ENCODE measurements at regions not wholly inside any gene's neighbourhood (a gene's known extent, or its start where the extent isn't known, plus 50 kb on each side); places are given as distances from the start of the nearest gene placed in this dataset.
"Not testable (repeated sequence)": the region's sequence is repeated elsewhere in the genome, so short reads cannot be mapped to it uniquely, and the experiment has no call there.

DNA sequence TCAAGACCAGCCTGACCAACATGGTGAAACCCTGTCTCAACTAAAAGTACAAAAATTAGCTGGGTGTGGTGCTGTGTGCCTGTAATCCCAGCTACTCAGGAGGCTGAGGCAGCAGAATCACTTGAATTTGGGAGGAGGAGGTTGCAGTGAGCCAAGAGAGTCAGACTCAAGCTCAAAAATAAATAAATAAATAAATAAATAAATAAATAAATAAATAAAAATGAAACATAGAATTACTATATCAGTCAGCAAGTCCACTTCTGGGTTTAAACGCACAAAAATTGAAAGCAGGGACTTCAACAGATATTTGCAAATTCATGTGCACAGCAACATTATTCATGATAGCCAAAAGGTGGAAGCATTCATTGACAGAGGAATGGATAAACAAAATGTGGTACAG lies 875.2 kb upstream of the ALG10B start:
- DNase-seq (ENCODE audit: low spot score); in situ Hi-C loops (cut with MboI; ENCODE audit: low pct_unique_long_range_greater_than_20kb, low sequenced_read_pairs, unreplicated experiment): not testable (repeated sequence)

DNA sequence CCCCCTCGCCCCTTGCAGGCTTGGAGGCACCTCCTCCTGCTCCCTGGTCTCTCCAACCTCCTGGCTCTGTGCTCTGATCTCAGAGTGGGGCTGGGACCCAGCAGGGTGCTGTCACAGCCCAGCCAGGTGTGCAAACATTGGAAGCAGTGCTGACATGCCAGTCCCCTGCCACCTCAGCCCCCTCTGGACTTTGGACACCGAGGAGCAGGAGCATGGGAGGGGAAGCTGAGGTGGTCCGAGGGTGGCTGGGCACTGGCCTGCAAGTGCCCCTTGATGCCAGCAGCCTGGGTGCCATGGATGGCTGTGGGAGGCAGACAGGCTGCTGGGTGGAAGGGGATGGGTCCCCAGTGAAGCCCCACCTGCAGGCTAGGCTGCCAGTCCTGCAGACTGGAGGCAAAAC lies 860.9 kb upstream of the ALG10B start:
- in situ Hi-C loops (cut with MboI; ENCODE audit: low pct_unique_long_range_greater_than_20kb, low sequenced_read_pairs, unreplicated experiment): not testable (repeated sequence)

GRCh38 chr12:37497939-37498338 lies 818.6 kb upstream of the ALG10B start:
- DNase-seq (ENCODE audit: low spot score); in situ Hi-C loops (cut with MboI; ENCODE audit: low pct_unique_long_range_greater_than_20kb, low sequenced_read_pairs, unreplicated experiment): not testable (repeated sequence)

More for the DNA sequence above, 860.9 kb upstream of the ALG10B start:
- not testable (repeated sequence) for DNase-seq (ENCODE audit: low spot score)

- in situ Hi-C loops (cut with MboI; ENCODE audit: low pct_unique_long_range_greater_than_20kb, low sequenced_read_pairs, unreplicated experiment); DNase-seq (ENCODE audit: low spot score): not testable (repeated sequence)
Observed at GRCh38 chr12:37510256-37510655, 806.3 kb upstream of the ALG10B start.

DNA sequence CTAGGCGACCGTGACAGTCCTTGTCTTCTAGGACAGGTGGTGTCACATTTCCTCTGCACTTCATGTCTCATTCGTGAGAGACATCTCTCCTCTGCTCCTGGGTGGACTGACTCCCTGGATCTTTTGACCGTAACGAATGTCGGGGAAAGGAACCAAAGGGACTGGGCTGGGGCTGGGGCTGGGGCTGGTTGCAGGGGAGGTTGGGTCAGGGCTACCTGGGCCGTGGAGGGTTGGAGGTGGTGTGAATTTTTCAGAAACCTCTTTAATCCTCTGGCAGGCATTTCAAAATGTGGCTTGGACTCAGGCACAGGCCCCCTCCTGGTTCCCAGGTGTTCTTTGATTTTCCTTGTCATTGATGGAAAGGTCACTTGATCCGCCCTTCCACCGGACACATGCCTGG lies 776.0 kb upstream of the ALG10B start:
- not testable (repeated sequence) for DNase-seq (ENCODE audit: low spot score)

DNA sequence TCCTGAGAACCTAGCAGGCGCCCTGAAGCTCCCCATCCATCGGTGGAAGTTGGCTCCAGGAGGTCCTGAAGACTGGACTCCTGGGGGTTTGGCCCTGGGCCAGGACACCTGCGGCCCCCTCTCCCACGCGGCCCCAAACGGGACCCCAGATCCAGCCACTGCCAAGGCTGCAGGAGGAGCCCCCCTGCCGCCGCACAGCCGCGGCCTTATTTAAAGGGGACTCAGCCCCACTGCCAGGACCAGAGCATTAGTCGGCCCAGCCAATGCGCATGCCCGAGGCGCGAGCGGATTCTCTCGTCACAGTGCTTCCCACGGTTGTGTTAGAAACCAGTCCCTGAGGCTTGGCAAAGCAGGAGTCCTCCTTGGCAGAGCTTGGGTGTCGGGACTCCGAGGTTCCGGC lies 775.2 kb upstream of the ALG10B start:
- no peak for TF ChIP-seq CTCF (IDR thresholded peaks at IDR 0.05; ENCODE audit: extremely low read depth, insufficient read depth, missing control alignments)
- no peak for DNase-seq (ENCODE audit: low spot score)
- in situ Hi-C loops (cut with MboI; ENCODE audit: low pct_unique_long_range_greater_than_20kb, low sequenced_read_pairs, unreplicated experiment): no loop called here

More for the DNA sequence above, 776.0 kb upstream of the ALG10B start:
- in situ Hi-C loops (cut with MboI; ENCODE audit: low pct_unique_long_range_greater_than_20kb, low sequenced_read_pairs, unreplicated experiment): not testable (repeated sequence)

DNA sequence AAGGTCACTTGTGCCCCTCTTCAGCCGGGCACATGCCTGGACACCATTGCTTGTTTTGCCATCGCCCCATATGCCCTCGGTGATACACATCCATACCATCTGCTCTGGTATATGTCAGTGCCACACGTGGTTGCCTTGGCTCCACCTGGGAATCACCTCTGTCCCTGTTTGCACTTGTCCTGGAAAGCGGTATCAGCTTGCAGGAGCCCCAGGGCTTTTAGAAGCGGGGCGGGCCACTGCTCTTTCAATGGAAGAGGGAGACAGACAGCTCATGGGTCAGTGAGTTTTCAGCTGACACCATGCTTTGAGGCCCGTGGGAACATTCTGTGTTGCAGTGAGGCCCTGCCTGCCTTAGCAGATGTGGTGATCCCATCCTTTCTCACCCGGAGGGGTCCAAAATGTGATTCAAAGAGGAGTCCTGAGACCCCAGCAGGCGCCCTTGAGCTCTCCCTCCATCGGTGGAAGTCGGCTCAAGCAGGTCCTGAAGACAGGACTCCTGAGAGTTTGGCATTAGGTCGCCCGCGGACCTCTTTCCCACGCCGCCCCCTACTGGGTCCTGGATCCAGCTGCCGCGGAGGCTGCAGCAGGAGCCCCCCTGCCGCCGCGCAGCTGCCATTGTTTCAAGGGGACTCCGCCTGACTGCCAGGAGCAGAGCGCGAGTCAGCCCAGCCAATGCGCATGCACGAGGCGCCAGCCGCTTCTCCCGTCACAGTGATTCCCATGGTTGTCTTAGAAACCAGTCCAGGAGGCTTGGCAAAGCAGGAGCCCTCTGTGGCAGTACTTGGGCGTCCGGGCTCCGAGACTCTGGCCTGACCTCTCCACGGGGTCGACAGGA lies 773.2 kb upstream of the ALG10B start:
- in situ Hi-C loops (cut with MboI; ENCODE audit: low pct_unique_long_range_greater_than_20kb, low sequenced_read_pairs, unreplicated experiment): no loop called here
- no peak for DNase-seq (ENCODE audit: low spot score)
- no peak for TF ChIP-seq CTCF (IDR thresholded peaks at IDR 0.05; ENCODE audit: extremely low read depth, insufficient read depth, missing control alignments)

GRCh38 chr12:37543966-37544668 lies 772.5 kb upstream of the ALG10B start:
- in situ Hi-C loops (cut with MboI; ENCODE audit: low pct_unique_long_range_greater_than_20kb, low sequenced_read_pairs, unreplicated experiment): no loop called here
- TF ChIP-seq CTCF (IDR thresholded peaks at IDR 0.05; ENCODE audit: extremely low read depth, insufficient read depth, missing control alignments): no peak
- no peak for DNase-seq (ENCODE audit: low spot score)

DNA sequence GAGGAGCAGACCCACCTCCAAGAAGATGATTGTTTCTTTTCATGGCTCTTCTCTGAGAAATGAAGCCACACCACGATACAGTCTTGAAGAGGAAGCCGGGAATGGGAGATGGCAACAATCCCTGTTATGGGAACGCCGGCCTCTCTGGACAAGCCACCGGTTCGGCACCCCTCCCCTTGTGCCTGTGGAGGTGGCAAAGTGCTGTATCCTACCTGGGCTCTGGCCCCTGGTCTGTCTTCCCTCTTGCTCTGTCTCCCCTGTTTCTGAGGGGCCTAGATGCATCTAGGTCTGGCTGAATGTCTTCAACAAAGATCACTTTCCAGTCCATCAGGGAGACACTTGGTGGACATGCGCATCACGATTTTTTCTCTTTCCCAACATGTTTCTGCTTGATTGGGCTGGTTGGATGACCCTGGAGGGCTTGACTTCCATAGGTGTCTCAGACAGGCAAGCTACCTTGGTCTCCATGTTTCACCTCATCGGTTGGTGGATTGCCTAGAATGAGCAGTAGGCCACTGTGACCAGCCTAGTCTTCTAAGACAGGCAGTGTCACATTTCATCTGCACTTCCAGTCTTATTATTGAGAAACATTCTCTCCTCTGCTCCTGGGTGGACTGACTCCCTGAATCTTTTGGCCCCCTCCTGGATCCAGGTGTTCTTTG lies 771.8 kb upstream of the ALG10B start:
- in situ Hi-C loops (cut with MboI; ENCODE audit: low pct_unique_long_range_greater_than_20kb, low sequenced_read_pairs, unreplicated experiment); DNase-seq (ENCODE audit: low spot score): not testable (repeated sequence)

All from GM13977 (cell line).